ENCODE measurements at regions not wholly inside any gene's neighbourhood (a gene's known extent, or its start where the extent isn't known, plus 50 kb on each side); places are given as distances from the start of the nearest gene placed in this dataset.

DNA sequence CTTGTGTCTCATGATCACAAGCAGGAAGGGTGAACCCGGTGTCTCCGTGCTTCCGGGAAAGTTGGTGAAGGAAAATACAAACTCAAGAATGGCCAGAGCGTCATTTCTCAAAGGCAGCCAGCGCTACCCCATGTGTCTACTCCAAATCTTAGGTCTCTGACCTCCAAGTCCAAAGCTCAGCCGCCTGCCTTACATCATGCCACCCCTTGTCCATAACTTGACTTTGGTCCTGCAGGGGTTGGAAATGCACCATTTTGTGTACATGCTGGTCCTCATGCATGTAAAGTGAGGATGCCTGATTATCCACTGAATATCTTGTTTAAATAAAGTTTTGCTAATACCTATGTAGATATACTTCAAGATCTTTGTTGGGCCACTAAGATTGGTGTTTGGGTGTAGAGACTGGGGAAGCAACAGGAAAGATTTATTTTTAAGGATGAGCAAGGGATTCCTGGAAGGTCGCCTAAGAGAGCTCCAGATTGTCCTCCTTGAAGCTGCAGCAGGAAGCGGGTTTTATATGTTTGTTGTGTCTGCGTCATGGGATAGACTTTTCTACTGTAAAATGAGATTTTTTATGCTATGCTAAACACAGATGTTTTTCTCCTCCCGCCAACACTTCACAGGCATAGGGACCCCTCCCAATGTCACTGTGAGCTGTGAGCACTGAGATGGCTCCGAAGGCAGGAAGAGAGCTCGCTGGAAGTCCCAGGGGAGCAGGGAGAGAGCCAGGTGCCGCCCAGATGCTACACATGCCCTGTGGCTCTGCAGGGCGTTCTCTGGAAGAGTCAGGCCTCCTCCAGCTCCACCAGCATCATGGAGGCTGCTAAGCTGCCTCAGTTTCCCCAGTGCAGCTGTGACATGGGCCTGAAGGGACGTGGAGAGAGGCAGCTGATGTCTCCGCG is 176.2 kb upstream of the HDAC4 start:
- TF ChIP-seq, protein P1, sequence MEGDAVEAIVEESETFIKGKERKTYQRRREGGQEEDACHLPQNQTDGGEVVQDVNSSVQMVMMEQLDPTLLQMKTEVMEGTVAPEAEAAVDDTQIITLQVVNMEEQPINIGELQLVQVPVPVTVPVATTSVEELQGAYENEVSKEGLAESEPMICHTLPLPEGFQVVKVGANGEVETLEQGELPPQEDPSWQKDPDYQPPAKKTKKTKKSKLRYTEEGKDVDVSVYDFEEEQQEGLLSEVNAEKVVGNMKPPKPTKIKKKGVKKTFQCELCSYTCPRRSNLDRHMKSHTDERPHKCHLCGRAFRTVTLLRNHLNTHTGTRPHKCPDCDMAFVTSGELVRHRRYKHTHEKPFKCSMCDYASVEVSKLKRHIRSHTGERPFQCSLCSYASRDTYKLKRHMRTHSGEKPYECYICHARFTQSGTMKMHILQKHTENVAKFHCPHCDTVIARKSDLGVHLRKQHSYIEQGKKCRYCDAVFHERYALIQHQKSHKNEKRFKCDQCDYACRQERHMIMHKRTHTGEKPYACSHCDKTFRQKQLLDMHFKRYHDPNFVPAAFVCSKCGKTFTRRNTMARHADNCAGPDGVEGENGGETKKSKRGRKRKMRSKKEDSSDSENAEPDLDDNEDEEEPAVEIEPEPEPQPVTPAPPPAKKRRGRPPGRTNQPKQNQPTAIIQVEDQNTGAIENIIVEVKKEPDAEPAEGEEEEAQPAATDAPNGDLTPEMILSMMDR (IDR thresholded peaks at IDR 0.05; ENCODE audit: insufficient read depth, low read length) = no peak
- TF ChIP-seq SPI1 (IDR thresholded peaks at IDR 0.05; ENCODE audit: borderline replicate concordance, low read depth) (no peak), POLR2AphosphoS5 (IDR thresholded peaks at IDR 0.05; ENCODE audit: low read depth) (no peak), GABPA (IDR thresholded peaks at IDR 0.05; ENCODE audit: low read depth) (no peak)
- TF ChIP-seq, protein P2, sequence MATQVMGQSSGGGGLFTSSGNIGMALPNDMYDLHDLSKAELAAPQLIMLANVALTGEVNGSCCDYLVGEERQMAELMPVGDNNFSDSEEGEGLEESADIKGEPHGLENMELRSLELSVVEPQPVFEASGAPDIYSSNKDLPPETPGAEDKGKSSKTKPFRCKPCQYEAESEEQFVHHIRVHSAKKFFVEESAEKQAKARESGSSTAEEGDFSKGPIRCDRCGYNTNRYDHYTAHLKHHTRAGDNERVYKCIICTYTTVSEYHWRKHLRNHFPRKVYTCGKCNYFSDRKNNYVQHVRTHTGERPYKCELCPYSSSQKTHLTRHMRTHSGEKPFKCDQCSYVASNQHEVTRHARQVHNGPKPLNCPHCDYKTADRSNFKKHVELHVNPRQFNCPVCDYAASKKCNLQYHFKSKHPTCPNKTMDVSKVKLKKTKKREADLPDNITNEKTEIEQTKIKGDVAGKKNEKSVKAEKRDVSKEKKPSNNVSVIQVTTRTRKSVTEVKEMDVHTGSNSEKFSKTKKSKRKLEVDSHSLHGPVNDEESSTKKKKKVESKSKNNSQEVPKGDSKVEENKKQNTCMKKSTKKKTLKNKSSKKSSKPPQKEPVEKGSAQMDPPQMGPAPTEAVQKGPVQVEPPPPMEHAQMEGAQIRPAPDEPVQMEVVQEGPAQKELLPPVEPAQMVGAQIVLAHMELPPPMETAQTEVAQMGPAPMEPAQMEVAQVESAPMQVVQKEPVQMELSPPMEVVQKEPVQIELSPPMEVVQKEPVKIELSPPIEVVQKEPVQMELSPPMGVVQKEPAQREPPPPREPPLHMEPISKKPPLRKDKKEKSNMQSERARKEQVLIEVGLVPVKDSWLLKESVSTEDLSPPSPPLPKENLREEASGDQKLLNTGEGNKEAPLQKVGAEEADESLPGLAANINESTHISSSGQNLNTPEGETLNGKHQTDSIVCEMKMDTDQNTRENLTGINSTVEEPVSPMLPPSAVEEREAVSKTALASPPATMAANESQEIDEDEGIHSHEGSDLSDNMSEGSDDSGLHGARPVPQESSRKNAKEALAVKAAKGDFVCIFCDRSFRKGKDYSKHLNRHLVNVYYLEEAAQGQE (IDR thresholded peaks at IDR 0.05; ENCODE audit: insufficient replicate concordance, low read depth) = no peak
- no peaks in the 10 kb centered on the region for H3K27me3 ChIP-seq (ENCODE audit: insufficient read depth, poor library complexity, severe bottlenecking)

DNA sequence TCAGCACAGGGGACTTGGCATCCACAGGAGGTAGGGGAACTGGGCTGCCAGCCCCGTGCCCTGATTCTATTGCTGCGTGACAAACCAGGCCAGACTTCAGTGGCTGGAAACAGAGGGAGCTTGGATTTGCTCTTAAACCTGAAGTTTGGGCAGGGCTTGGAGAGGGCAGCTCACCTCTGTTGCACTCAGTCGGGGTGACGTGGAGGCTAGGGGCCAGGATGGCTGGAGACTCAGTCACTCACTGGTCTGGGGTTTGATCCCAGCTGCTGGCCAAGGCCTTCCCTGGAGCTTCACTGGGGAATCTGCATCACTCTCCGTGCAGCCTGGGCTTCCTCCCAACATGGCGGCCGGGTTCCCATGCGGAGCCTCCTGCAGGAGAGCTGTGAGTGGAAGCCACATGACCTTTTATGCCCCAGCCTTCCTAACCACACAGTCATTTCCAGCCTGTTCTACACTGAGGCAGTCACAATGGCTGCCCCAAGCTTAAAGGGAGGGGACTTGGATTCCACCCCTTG is 175.2 kb upstream of the HDAC4 start:
- no peaks in the 10 kb centered on the region for H3K27me3 ChIP-seq (ENCODE audit: insufficient read depth, poor library complexity, severe bottlenecking)
- DNase-seq (ENCODE audit: low read depth in 1 of 2, low spot score in 1 of 2) = no peak
- H3K4me3 ChIP-seq (replicated peaks; ENCODE audit: insufficient read depth, low read length) = no peak overlapping the region
- H3K27ac ChIP-seq (replicated peaks) = no peak overlapping the region
- TF ChIP-seq POLR2AphosphoS5 (IDR thresholded peaks at IDR 0.05; ENCODE audit: low read depth) = no peak
- TF ChIP-seq, protein P2 (IDR thresholded peaks at IDR 0.05; ENCODE audit: insufficient replicate concordance, low read depth) = no peak
- TF ChIP-seq, protein P1 (IDR thresholded peaks at IDR 0.05; ENCODE audit: insufficient read depth, low read length) = no peak
- TF ChIP-seq SPI1 (IDR thresholded peaks at IDR 0.05; ENCODE audit: borderline replicate concordance, low read depth) = no peak
- TF ChIP-seq GABPA (IDR thresholded peaks at IDR 0.05; ENCODE audit: low read depth) = no peak

More for the DNA sequence above, 176.2 kb upstream of the HDAC4 start:
- Histone ChIP-seq H3K27ac (replicated peaks) (no peak overlapping the region), H3K4me3 (replicated peaks; ENCODE audit: insufficient read depth, low read length) (no peak overlapping the region)
- DNase-seq (ENCODE audit: low read depth in 1 of 2, low spot score in 1 of 2) = no peak

DNA sequence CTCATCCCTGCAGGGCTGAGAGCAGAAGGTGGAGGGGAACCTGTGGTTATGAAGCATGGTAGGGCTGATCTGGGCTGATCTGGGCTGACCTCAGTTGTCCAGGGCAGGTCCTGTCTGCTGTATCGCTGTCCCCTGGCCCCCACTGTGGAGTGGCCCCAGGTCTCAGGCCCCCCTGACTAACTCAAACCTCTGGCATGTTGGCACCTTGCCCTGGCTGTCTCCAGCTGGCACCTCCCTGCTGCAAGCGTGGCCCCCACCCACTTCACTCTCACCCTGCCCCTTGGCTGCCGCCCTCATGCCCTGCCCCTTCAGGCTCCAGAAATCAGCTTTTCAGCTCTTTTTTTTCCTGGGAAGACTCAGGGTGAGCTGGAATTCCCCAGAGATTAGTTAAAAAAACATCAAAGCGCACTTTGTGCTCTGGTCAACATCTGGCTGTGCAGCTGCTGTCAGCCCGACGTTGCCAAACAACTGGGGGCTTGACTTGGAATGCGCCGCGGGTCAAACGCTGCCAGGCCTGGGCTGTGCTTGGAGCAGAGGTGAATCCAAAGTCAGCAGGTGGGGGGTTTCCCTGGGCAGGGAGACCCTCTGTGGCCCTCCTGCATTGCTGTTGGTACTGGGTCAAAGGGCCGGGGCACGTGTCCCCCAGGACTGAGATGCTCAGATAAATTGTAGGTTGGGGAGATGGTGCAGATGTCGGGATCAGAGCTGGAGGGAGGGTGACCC is 173.8 kb upstream of the HDAC4 start:
- DNase-seq (ENCODE audit: low read depth in 1 of 2, low spot score in 1 of 2) = no peak
- Histone ChIP-seq H3K27ac (replicated peaks) (no peak overlapping the region), H3K4me3 (replicated peaks; ENCODE audit: insufficient read depth, low read length) (no peak overlapping the region), H3K27me3 (ENCODE audit: insufficient read depth, poor library complexity, severe bottlenecking) (no peaks in the 10 kb centered on the region)
- no peak for TF ChIP-seq SPI1 (IDR thresholded peaks at IDR 0.05; ENCODE audit: borderline replicate concordance, low read depth)
- TF ChIP-seq, protein P2 (IDR thresholded peaks at IDR 0.05; ENCODE audit: insufficient replicate concordance, low read depth) = no peak
- TF ChIP-seq, protein P1 (IDR thresholded peaks at IDR 0.05; ENCODE audit: insufficient read depth, low read length) = no peak
- TF ChIP-seq GABPA (IDR thresholded peaks at IDR 0.05; ENCODE audit: low read depth) = no peak
- no peak for TF ChIP-seq POLR2AphosphoS5 (IDR thresholded peaks at IDR 0.05; ENCODE audit: low read depth)
